ENCODE measurements at regions not wholly inside any gene's neighbourhood (a gene's known extent, or its start where the extent isn't known, plus 50 kb on each side); places are given as distances from the start of the nearest gene placed in this dataset.

DNA sequence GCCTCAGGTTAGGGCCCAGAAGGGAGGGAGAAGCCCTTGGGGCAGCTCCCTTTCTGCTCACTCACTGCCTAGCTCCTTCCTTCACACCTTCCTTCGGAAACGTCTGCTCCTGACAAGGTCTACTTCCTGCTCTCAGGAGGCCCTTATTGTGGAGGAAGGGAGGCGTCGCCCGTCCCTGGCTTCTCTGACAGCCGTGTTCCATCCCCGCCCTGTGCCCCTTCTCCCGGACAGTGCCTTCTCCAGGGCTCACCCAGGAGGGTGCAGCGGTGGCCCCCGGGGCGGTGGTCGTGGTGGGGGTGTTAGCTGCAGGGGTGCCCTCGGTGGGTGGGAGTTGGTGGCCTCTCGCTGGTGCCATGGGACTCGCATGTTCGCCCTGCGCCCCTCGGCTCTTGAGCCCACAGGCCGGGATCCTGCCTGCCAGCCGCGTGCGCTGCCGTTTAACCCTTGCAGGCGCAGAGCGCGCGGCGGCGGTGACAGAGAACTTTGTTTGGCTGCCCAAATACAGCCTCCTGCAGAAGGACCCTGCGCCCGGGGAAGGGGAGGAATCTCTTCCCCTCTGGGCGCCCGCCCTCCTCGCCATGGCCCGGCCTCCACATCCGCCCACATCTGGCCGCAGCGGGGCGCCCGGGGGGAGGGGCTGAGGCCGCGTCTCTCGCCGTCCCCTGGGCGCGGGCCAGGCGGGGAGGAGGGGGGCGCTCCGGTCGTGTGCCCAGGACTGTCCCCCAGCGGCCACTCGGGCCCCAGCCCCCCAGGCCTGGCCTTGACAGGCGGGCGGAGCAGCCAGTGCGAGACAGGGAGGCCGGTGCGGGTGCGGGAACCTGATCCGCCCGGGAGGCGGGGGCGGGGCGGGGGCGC is 231.9 kb downstream of the SEC14L1 start:
- DNase-seq (ENCODE audit: low read depth, low spot score): peak; percentile 69
- ChIA-PET CTCF (interaction anchor here (0.6 kb wide), 1 partner anchor 13 kb away, joined by 3 read pairs; no protein-coding TSS in a partner anchor), POLR2A (interaction anchor here (0.6 to 1.2 kb wide), 5 partner anchors 10 to 50 kb away, joined by 3 to 7 read pairs (median 4); no protein-coding TSS in a partner anchor)
- Histone ChIP-seq H3K9me3 (ENCODE audit: control insufficient read depth, insufficient read depth, low read length) (peaks cover 4% of the 10 kb centered on the region; the same call in 1 of the 2 replicates), H3K27ac (ENCODE audit: low read depth, low read length) (peak overlapping the region; percentile 49), H3K27me3 (ENCODE audit: control insufficient read depth, insufficient read depth, low read length) (no peaks in the 10 kb centered on the region), H3K4me3 (ENCODE audit: low read depth, low read length) (peak overlapping the region; percentile 91)
- TF ChIP-seq CTCF (IDR thresholded peaks at IDR 0.05; ENCODE audit: low read depth, low read length): no peak

GRCh38 chr17:77373299-77374169 is 232.8 kb downstream of the SEC14L1 start:
- Histone ChIP-seq H3K27ac (ENCODE audit: low read depth, low read length) (peak overlapping the region; percentile 85), H3K9me3 (ENCODE audit: control insufficient read depth, insufficient read depth, low read length) (peaks cover 4% of the 10 kb centered on the region; the same call in 1 of the 2 replicates), H3K4me3 (ENCODE audit: low read depth, low read length) (peak overlapping the region; percentile 91), H3K27me3 (ENCODE audit: control insufficient read depth, insufficient read depth, low read length) (no peaks in the 10 kb centered on the region)
- no peak for TF ChIP-seq CTCF (IDR thresholded peaks at IDR 0.05; ENCODE audit: low read depth, low read length)
- POLR2A ChIA-PET: interaction anchor here (0.9 to 2.6 kb wide), 9 partner anchors 9 to 104 kb away, joined by 3 to 15 read pairs (median 5); no protein-coding TSS in a partner anchor
- no peak for DNase-seq (ENCODE audit: low read depth, low spot score)
- CTCF ChIA-PET: interaction anchor here (1.0 to 2.4 kb wide), 3 partner anchors 15 to 56 kb away, joined by 3 to 9 read pairs (median 6); no protein-coding TSS in a partner anchor

DNA sequence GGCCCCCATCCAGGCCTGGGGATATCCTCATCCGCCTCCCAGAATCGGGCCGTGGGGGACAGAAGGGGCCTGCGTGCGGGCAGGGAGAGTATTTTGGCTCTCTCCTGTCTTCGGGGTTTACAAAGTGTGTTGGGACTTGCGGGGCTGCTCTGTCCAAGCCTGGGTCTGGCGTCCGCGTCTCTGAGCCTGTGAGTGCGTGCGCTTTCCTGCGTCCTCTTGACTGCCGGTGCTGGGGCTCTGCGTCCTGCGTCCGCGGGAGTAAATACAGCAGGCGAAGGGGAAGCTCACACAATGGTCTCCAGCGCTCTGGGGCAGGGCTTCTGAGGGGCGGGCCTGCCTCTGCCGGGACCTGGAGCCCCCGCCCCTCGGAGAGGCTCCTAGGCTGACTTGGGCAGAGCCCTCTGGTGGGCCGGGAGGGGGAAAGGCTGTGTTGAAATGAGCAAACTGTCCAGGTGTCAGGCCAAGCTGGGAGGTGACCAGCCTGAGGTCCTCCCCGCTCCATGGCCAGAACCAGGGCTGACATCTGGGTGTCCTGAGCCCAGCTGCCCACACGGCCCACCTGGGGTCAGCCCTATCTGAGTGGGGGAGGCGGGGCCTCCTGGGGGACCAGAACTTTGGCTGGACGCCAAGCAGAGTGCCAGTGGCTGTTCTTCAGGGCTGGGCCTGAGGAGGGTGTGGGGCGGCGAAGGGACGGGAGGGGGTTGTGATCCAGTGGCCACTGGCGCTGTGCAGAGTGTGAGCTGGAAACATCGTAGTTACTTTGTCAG is 233.6 kb downstream of the SEC14L1 start:
- H3K9me3 ChIP-seq (ENCODE audit: control insufficient read depth, insufficient read depth, low read length): peaks cover 4% of the 10 kb centered on the region; the same call in 1 of the 2 replicates
- ChIA-PET POLR2A (interaction anchor here (0.6 to 2.6 kb wide), 19 partner anchors 8 to 145 kb away, joined by 3 to 15 read pairs (median 4); no protein-coding TSS in a partner anchor), CTCF (interaction anchor here (0.7 to 2.4 kb wide), 4 partner anchors 15 to 55 kb away, joined by 3 to 9 read pairs (median 5); no protein-coding TSS in a partner anchor)
- DNase-seq (ENCODE audit: low read depth, low spot score): peak; percentile 74
- peak overlapping the region; percentile 91 for H3K27ac ChIP-seq (ENCODE audit: low read depth, low read length)
- TF ChIP-seq CTCF (IDR thresholded peaks at IDR 0.05; ENCODE audit: low read depth, low read length): peak; percentile 56
- peak overlapping the region; percentile 91 for H3K4me3 ChIP-seq (ENCODE audit: low read depth, low read length)
- H3K27me3 ChIP-seq (ENCODE audit: control insufficient read depth, insufficient read depth, low read length): no peaks in the 10 kb centered on the region

DNA sequence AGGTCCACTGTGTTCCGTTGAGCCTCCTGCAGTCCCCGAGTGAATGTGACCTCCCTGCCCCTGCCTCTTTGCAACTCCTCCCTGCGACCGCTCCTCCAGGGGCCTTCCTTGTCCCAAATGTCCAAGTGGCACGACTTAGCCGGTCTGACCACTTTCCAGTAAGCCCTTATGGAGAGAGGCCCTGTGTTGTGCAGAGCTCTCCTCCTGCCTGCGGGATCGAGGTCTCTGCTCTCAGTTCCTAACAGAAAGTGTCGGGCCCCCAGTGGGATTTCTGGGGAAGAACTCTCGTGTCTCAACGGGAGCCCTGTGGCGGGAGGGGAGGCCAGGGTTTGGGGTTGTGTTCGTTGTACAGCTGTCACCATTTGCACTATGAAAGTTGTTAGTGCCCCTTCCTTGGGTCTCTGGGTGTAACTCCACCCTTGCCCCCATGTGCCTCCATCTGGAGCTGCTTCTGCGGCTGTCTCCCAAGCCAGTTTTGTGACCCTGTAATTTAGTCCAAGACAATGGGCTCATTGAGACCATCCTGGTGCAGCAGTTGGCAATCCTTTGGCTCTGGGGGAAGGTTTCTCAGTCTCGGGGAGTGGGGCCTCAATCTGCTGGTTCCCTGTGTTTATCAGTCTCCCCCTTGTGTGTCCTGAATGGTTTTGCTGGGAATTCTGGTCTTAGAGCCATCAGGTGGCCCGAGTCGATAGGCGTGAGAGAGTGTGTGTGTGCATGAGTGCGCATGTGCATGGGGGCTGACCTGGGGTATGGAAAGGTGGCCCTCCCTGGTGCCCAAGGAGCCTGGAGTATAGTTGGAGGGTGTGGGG is 234.5 kb downstream of the SEC14L1 start:
- DNase-seq (ENCODE audit: low read depth, low spot score): no peak
- TF ChIP-seq CTCF (IDR thresholded peaks at IDR 0.05; ENCODE audit: low read depth, low read length): no peak
- H3K4me3 ChIP-seq (ENCODE audit: low read depth, low read length): peak overlapping the region; percentile 91
- H3K9me3 ChIP-seq (ENCODE audit: control insufficient read depth, insufficient read depth, low read length): peaks cover 4% of the 10 kb centered on the region; the same call in 1 of the 2 replicates
- POLR2A ChIA-PET: interaction anchor here (0.8 to 2.6 kb wide), 15 partner anchors 14 to 102 kb away, joined by 3 to 15 read pairs (median 4); no protein-coding TSS in a partner anchor
- no peaks in the 10 kb centered on the region for H3K27me3 ChIP-seq (ENCODE audit: control insufficient read depth, insufficient read depth, low read length)
- H3K27ac ChIP-seq (ENCODE audit: low read depth, low read length): peak overlapping the region; percentile 91
- CTCF ChIA-PET: interaction anchor here (0.7 to 3.0 kb wide), 3 partner anchors 44 to 55 kb away, joined by 4 to 8 read pairs (median 6); no protein-coding TSS in a partner anchor
